NCI-H748 treated with DMSO at 0.1 percent for 48 hours (cell line): ENCODE measurements at regions not wholly inside any gene's neighbourhood (a gene's known extent, or its start where the extent isn't known, plus 50 kb on each side); places are given as distances from the start of the nearest gene placed in this dataset.

Experiments used
- DNase-seq: peaks from one replicate; lab custom pipeline; 2025; lab: John Stamatoyannopoulos, UW

- no peak for DNase-seq
Measured at GRCh38 chr3:22942981-22943380, 260.1 kb upstream of the UBE2E2 start.

GRCh38 chr3:22947851-22948250 is 255.3 kb upstream of the UBE2E2 start:
- no peak for DNase-seq

GRCh38 chr3:22951910-22952309 is 251.2 kb upstream of the UBE2E2 start:
- DNase-seq: no peak

GRCh38 chr3:22952860-22953259 is 250.3 kb upstream of the UBE2E2 start:
- no peak for DNase-seq

- no peak for DNase-seq
Measured at GRCh38 chr3:22959593-22959992, 243.5 kb upstream of the UBE2E2 start.

- DNase-seq: peak; percentile 32
Measured at GRCh38 chr3:22960105-22960984, 242.8 kb upstream of the UBE2E2 start.

GRCh38 chr3:22962244-22962643 is 240.9 kb upstream of the UBE2E2 start:
- no peak for DNase-seq

- no peak for DNase-seq
Measured at GRCh38 chr3:22966349-22966748, 236.8 kb upstream of the UBE2E2 start.

- DNase-seq: no peak
Measured at GRCh38 chr3:22969276-22969675, 233.9 kb upstream of the UBE2E2 start.

- no peak for DNase-seq
Measured at GRCh38 chr3:22971497-22971896, 231.6 kb upstream of the UBE2E2 start.

- no peak for DNase-seq
Measured at GRCh38 chr3:22977042-22977441, 226.1 kb upstream of the UBE2E2 start.

- DNase-seq: no peak
Measured at GRCh38 chr3:22977650-22978289, 225.4 kb upstream of the UBE2E2 start.

- no peak for DNase-seq
Measured at GRCh38 chr3:22979581-22979980, 223.5 kb upstream of the UBE2E2 start.

GRCh38 chr3:22980346-22980745 is 222.8 kb upstream of the UBE2E2 start:
- DNase-seq: no peak

GRCh38 chr3:22981166-22981565 is 222.0 kb upstream of the UBE2E2 start:
- DNase-seq: peak; percentile 60

- DNase-seq: no peak
Measured at GRCh38 chr3:22981861-22982260, 221.3 kb upstream of the UBE2E2 start.

GRCh38 chr3:22982981-22983587 is 220.0 kb upstream of the UBE2E2 start:
- no peak for DNase-seq

GRCh38 chr3:22986958-22987357 is 216.2 kb upstream of the UBE2E2 start:
- no peak for DNase-seq

- no peak for DNase-seq
Measured at GRCh38 chr3:22988566-22988965, 214.6 kb upstream of the UBE2E2 start.

GRCh38 chr3:22989716-22990115 is 213.4 kb upstream of the UBE2E2 start:
- no peak for DNase-seq

- DNase-seq: no peak
Measured at GRCh38 chr3:22990291-22991200, 212.6 kb upstream of the UBE2E2 start.

GRCh38 chr3:22994781-22995180 is 208.3 kb upstream of the UBE2E2 start:
- DNase-seq: no peak
